ENCODE measurements at regions not wholly inside any gene's neighbourhood (a gene's known extent, or its start where the extent isn't known, plus 50 kb on each side); places are given as distances from the start of the nearest gene placed in this dataset.

DNA sequence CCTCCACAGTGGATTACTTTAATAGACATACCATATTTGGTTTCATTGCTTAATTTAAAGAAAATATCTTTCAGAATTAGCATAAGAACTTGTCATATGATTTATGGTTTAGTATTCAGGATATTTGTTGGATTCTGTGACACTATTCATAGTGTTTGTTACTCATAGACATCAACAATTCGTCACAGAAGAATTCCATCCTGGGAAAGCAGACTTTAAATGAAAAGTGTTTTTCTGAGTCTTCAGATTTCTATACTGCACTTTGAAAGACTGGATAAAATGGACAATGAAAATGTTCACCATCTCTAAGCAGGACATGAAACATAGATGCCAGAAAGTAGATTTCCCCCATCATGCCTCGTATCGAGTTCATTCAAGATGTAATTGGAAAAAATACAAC lies 435.6 kb upstream of the ONECUT1 start:
- 91 to 100% methylated on average over 2 to 3 of the region's 3 CpGs for WGBS, 2 experiments
- H3K4me1 ChIP-seq (ENCODE audit: control insufficient read depth, insufficient read depth, low read length), result no peaks in the 10 kb centered on the region
- H3K27ac ChIP-seq (ENCODE audit: insufficient read depth, low read depth, low read length, poor library complexity, severe bottlenecking), result no peak overlapping the region

DNA sequence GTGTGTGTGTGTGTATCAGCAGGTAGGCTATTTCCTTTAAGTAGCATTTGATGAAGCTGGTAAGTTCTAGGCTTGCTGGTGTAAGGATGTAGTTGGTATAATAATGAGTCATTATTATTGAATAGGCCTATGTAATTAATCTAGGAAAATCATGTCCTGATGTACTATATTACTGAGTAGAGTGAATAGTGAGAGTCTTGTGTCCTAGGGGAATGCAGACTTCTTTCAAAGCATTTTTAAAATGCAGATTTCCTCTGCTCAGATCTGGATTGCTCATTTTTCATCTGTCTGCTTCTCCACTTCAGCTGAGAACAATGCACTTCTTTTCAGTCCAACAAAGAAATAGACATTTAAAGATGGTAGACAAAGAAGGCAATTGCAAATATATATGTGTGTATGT lies 434.2 kb upstream of the ONECUT1 start:
- no peaks in the 10 kb centered on the region for H3K4me1 ChIP-seq (ENCODE audit: control insufficient read depth, insufficient read depth, low read length)
- H3K27me3 ChIP-seq (ENCODE audit: control insufficient read depth, insufficient read depth, low read length, poor library complexity, severe bottlenecking), result no peaks in the 10 kb centered on the region
- H3K4me3 ChIP-seq (ENCODE audit: insufficient read depth, low read depth, low read length), result no peak overlapping the region
- no peaks in the 10 kb centered on the region for H3K36me3 ChIP-seq (ENCODE audit: control insufficient read depth, insufficient read depth, low read length)
- H3K27ac ChIP-seq (ENCODE audit: insufficient read depth, low read depth, low read length, poor library complexity, severe bottlenecking), result no peak overlapping the region
- H3K9me3 ChIP-seq (ENCODE audit: control insufficient read depth, low read length), result no peaks in the 10 kb centered on the region

More for the DNA sequence above, 435.6 kb upstream of the ONECUT1 start:
- Histone ChIP-seq H3K9me3 (ENCODE audit: control insufficient read depth, low read length) (no peaks in the 10 kb centered on the region), H3K4me3 (ENCODE audit: insufficient read depth, low read depth, low read length) (no peak overlapping the region), H3K36me3 (ENCODE audit: control insufficient read depth, insufficient read depth, low read length) (no peaks in the 10 kb centered on the region), H3K27me3 (ENCODE audit: control insufficient read depth, insufficient read depth, low read length, poor library complexity, severe bottlenecking) (no peaks in the 10 kb centered on the region)

DNA sequence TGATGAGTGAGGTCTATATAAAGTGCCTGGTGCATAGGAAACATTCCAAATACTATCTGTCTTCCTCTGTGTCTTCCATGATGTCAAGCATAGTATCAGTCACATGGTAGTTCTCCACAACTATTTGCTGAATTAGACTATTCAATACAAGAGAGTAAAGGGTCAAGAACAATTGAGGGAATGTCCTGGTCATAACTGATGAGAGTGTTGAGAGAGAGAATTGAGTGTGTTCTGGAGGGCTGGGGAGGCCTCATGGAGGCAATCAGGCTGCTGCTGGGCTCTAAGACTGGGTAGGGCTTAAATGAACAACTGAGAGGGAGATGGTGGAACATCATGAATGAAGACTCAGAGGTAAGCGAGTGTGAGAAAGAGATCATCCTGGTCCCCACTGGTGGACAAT lies 433.7 kb upstream of the ONECUT1 start:
- WGBS, 2 experiments, result 89 to 91% methylated on average over 1 of the region's 1 CpG
- Histone ChIP-seq H3K9me3 (ENCODE audit: control insufficient read depth, low read length) (no peaks in the 10 kb centered on the region), H3K4me1 (ENCODE audit: control insufficient read depth, insufficient read depth, low read length) (no peaks in the 10 kb centered on the region), H3K27me3 (ENCODE audit: control insufficient read depth, insufficient read depth, low read length, poor library complexity, severe bottlenecking) (no peaks in the 10 kb centered on the region), H3K4me3 (ENCODE audit: insufficient read depth, low read depth, low read length) (no peak overlapping the region), H3K36me3 (ENCODE audit: control insufficient read depth, insufficient read depth, low read length) (no peaks in the 10 kb centered on the region), H3K27ac (ENCODE audit: insufficient read depth, low read depth, low read length, poor library complexity, severe bottlenecking) (no peak overlapping the region)

DNA sequence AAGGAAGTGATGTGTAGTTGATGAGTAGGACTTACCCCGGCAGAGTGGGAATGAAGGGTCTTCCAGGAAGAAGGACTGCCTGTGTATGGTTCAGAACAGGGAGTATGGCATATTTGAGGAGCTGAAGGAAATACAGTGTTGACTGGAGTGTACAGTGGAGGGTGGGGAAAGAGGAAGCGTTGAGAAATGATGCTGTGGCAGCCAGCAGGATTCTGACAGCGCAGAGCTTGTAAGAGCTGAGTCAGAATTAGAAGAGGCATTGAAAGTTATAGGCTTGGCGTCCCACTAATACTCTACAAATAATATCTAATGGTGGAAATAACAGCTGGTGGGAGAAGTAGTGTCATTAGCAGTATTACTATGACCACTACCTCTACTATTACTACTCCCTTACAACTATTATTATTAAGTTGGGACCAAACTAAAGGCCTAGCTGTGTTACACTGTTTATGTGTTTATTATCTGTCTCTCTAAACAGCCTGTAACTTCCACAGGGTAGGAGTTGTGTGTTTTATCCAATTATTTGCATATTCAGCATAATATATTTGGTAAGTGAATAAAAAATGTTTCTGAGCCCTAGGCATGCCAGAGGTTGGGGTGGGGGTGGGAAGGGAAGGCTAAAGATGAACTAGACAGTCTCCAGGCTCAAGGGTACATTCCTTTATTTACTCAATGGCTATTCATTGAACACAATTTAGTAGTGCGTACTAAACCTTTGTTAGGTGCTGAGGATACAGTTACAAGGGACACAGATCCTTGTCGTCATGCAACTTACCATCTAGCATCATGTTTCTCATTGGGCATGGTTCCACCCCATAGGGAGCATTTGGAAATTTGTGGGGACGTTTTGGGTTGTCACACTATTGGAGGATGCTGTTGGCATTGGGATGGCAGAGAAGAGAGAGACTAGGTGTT lies 428.8 kb upstream of the ONECUT1 start:
- WGBS, 2 experiments, result 85 to 88% methylated on average over 6 of the region's 7 CpGs
- Histone ChIP-seq H3K27ac (ENCODE audit: insufficient read depth, low read depth, low read length, poor library complexity, severe bottlenecking) (no peak overlapping the region), H3K4me1 (ENCODE audit: control insufficient read depth, insufficient read depth, low read length) (no peaks in the 10 kb centered on the region), H3K4me3 (ENCODE audit: insufficient read depth, low read depth, low read length) (no peak overlapping the region), H3K9me3 (ENCODE audit: control insufficient read depth, low read length) (no peaks in the 10 kb centered on the region), H3K27me3 (ENCODE audit: control insufficient read depth, insufficient read depth, low read length, poor library complexity, severe bottlenecking) (no peaks in the 10 kb centered on the region), H3K36me3 (ENCODE audit: control insufficient read depth, insufficient read depth, low read length) (no peaks in the 10 kb centered on the region)

DNA sequence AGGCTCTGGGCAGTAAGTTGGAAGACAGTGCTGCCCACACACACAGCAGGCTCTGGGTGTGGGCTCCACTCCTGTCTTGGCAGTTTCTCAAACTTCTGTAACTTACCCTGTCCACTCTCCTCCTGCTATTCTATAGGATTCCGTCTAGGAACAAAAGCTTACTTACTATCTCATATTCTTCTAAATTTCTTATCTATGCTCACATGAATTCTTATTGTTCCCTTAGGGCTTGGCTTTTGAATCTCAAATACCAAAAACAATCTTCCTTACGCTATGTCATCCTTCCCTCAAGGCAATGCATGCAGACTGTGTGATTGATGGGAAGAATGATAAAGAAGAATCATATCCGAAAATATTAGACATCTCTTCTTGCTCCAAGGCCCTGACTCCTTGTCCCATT lies 425.9 kb upstream of the ONECUT1 start:
- WGBS, 2 experiments, result 94 to 98% methylated on average over 2 of the region's 3 CpGs
- H3K27me3 ChIP-seq (ENCODE audit: control insufficient read depth, insufficient read depth, low read length, poor library complexity, severe bottlenecking), result no peaks in the 10 kb centered on the region
- no peaks in the 10 kb centered on the region for H3K9me3 ChIP-seq (ENCODE audit: control insufficient read depth, low read length)
- H3K36me3 ChIP-seq (ENCODE audit: control insufficient read depth, insufficient read depth, low read length), result no peaks in the 10 kb centered on the region
- H3K4me1 ChIP-seq (ENCODE audit: control insufficient read depth, insufficient read depth, low read length), result no peaks in the 10 kb centered on the region
- no peak overlapping the region for H3K4me3 ChIP-seq (ENCODE audit: insufficient read depth, low read depth, low read length)
- no peak overlapping the region for H3K27ac ChIP-seq (ENCODE audit: insufficient read depth, low read depth, low read length, poor library complexity, severe bottlenecking)

DNA sequence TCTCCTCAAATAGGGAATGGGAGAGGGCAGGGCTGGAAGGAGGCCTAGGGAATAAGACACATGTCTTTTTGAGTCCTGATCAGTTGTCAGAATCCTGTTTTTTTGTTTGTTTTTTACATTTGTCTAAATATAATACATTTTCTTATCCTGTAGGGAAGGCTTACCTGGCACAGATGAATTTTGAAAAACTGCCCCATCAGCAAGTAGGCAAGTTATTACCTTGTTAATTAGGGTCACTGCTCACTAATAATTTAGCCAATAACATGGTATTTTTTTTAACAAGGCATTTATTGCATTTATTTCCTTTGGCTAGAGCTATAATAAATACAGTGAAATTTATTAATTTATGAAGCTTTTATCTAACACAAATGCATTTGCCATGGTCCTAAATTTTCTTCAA lies 423.2 kb upstream of the ONECUT1 start:
- Histone ChIP-seq H3K4me1 (ENCODE audit: control insufficient read depth, insufficient read depth, low read length) (no peaks in the 10 kb centered on the region), H3K9me3 (ENCODE audit: control insufficient read depth, low read length) (no peaks in the 10 kb centered on the region), H3K27me3 (ENCODE audit: control insufficient read depth, insufficient read depth, low read length, poor library complexity, severe bottlenecking) (no peaks in the 10 kb centered on the region), H3K27ac (ENCODE audit: insufficient read depth, low read depth, low read length, poor library complexity, severe bottlenecking) (no peak overlapping the region), H3K4me3 (ENCODE audit: insufficient read depth, low read depth, low read length) (no peak overlapping the region), H3K36me3 (ENCODE audit: control insufficient read depth, insufficient read depth, low read length) (no peaks in the 10 kb centered on the region)

DNA sequence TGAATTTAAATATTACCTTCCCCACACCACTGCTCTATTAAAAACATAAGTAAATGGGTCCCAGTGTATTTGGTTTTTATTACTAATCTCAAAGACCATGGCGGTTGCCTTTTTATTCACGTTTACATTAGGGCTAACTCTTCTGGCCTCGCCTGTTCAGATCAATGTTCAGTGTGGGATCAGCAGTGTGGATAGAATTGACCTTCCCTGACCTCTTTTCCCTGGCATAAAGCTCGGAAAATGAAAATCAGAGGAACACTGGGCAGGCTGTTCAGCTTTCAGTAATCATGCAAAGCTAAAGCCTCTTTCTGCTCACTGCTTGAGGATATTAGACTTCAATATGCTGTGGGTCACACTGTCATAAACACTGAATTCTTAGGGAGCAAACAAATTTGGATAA lies 422.6 kb upstream of the ONECUT1 start:
- Histone ChIP-seq H3K4me3 (ENCODE audit: insufficient read depth, low read depth, low read length) (no peak overlapping the region), H3K36me3 (ENCODE audit: control insufficient read depth, insufficient read depth, low read length) (no peaks in the 10 kb centered on the region), H3K27me3 (ENCODE audit: control insufficient read depth, insufficient read depth, low read length, poor library complexity, severe bottlenecking) (no peaks in the 10 kb centered on the region), H3K9me3 (ENCODE audit: control insufficient read depth, low read length) (no peaks in the 10 kb centered on the region), H3K27ac (ENCODE audit: insufficient read depth, low read depth, low read length, poor library complexity, severe bottlenecking) (no peak overlapping the region), H3K4me1 (ENCODE audit: control insufficient read depth, insufficient read depth, low read length) (no peaks in the 10 kb centered on the region)
- 89 to 96% methylated on average over 4 of the region's 4 CpGs for WGBS, 2 experiments

DNA sequence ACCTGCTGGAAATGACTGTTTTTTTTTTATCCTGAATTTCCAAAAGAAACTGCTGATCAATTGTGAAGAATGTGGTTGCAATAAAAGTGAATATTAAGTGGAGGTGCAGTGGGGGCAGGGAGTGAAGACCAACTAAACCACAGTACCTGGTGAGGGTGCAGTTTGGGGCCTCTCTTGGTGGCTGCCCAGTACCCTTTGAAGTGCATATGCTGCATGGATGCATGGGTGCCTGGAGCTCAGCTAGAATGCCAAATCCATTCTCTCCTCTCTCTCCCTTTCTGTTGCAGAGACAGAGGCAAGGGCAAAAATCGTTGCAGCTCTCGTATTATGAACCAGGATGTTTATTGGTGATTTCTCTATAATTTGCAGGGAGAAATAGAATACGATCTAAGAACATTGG lies 420.5 kb upstream of the ONECUT1 start:
- Histone ChIP-seq H3K27ac (ENCODE audit: insufficient read depth, low read depth, low read length, poor library complexity, severe bottlenecking) (no peak overlapping the region), H3K4me3 (ENCODE audit: insufficient read depth, low read depth, low read length) (no peak overlapping the region), H3K9me3 (ENCODE audit: control insufficient read depth, low read length) (no peaks in the 10 kb centered on the region), H3K4me1 (ENCODE audit: control insufficient read depth, insufficient read depth, low read length) (no peaks in the 10 kb centered on the region), H3K27me3 (ENCODE audit: control insufficient read depth, insufficient read depth, low read length, poor library complexity, severe bottlenecking) (no peaks in the 10 kb centered on the region), H3K36me3 (ENCODE audit: control insufficient read depth, insufficient read depth, low read length) (no peaks in the 10 kb centered on the region)
- WGBS, 2 experiments, result 69% methylated on average over 3 of the region's 3 CpGs; no CpG with 5 or more reads in 1 of the 2 experiments

DNA sequence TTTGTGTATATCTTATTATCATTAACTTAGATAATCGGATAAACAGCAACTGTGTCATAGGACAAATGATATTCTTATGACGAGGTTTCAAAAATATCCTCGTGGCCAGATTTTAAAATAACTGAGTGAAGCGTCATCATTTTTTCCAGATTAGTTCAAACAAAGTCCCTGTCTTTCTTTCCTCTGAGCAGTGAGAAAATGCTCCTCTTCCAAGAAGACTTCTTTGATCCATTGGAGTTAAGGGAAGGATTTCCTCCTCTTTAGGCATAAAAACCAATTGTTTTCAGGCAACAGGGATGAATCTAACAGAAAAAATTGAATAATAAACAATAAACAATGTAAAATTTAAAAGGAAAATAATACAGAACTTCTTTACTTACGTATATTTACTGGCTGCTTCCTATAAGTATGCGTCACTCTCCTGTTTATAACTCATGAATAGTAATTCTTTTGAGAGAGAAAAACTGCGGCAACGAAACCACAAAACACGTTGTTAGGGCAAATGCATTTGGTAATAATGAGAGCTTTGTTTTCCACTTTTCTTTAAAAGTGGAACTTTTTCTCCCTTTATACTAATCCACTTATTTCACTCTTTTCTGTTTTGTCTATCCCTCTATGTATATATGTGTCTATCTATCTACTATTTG lies 419.4 kb upstream of the ONECUT1 start:
- Histone ChIP-seq H3K4me3 (ENCODE audit: insufficient read depth, low read depth, low read length) (no peak overlapping the region), H3K27ac (ENCODE audit: insufficient read depth, low read depth, low read length, poor library complexity, severe bottlenecking) (no peak overlapping the region), H3K27me3 (ENCODE audit: control insufficient read depth, insufficient read depth, low read length, poor library complexity, severe bottlenecking) (no peaks in the 10 kb centered on the region), H3K9me3 (ENCODE audit: control insufficient read depth, low read length) (no peaks in the 10 kb centered on the region), H3K4me1 (ENCODE audit: control insufficient read depth, insufficient read depth, low read length) (no peaks in the 10 kb centered on the region), H3K36me3 (ENCODE audit: control insufficient read depth, insufficient read depth, low read length) (no peaks in the 10 kb centered on the region)
- 91 to 93% methylated on average over 7 to 9 of the region's 9 CpGs for WGBS, 2 experiments

DNA sequence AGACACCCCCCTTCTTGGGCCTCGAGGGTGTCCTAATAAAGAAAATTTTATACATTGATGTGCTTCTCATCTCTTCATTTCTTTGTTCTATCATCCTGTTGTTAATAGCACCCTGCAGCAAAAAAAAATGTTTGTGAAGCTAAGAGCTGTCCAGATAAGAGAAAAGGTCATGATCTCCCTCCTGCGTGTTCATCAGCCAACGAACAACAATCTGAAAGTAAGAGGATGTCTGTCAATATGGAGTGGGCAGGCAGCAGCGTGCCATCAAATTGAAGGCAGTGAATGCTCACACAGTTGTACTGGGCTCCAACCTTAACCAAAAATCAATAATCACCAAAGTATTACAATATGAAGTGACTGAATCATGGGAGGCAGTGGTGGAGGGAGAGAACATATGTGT lies 418.6 kb upstream of the ONECUT1 start:
- Histone ChIP-seq H3K4me3 (ENCODE audit: insufficient read depth, low read depth, low read length) (no peak overlapping the region), H3K27ac (ENCODE audit: insufficient read depth, low read depth, low read length, poor library complexity, severe bottlenecking) (no peak overlapping the region)
- WGBS, 2 experiments, result 80 to 99% methylated on average over 3 to 4 of the region's 4 CpGs

More for the DNA sequence above, 418.6 kb upstream of the ONECUT1 start:
- H3K9me3 ChIP-seq (ENCODE audit: control insufficient read depth, low read length), result no peaks in the 10 kb centered on the region
- no peaks in the 10 kb centered on the region for H3K36me3 ChIP-seq (ENCODE audit: control insufficient read depth, insufficient read depth, low read length)
- H3K4me1 ChIP-seq (ENCODE audit: control insufficient read depth, insufficient read depth, low read length), result no peaks in the 10 kb centered on the region
- H3K27me3 ChIP-seq (ENCODE audit: control insufficient read depth, insufficient read depth, low read length, poor library complexity, severe bottlenecking), result no peaks in the 10 kb centered on the region

All from ectodermal cell (in vitro differentiated cells).